Fibroblast of lung (primary cell): ENCODE measurements at regions not wholly inside any gene's neighbourhood (a gene's known extent, or its start where the extent isn't known, plus 50 kb on each side); places are given as distances from the start of the nearest gene placed in this dataset.

Experiments used
- CTCF ChIP-seq, 2 donors: IDR thresholded peaks in 1 of 2; conservative IDR thresholded peaks in 1 of 2; 1 replicate in 1 of 2; 2 replicates in 1 of 2; pipeline ENCODE4 v1.5.1; 2011 to 2012; ENCODE audit warnings: low read length in 2 of 2, control low read depth in 1 of 2, inconsistent platforms in 1 of 2, low read depth in 1 of 2, mild to moderate bottlenecking in 1 of 2
- EZH2 ChIP-seq: IDR thresholded peaks from 2 replicates; pipeline ENCODE4 v1.5.1; 2012; ENCODE audit warnings: low read length, control low read depth, mild to moderate bottlenecking; ENCODE audit errors: missing control alignments

DNA sequence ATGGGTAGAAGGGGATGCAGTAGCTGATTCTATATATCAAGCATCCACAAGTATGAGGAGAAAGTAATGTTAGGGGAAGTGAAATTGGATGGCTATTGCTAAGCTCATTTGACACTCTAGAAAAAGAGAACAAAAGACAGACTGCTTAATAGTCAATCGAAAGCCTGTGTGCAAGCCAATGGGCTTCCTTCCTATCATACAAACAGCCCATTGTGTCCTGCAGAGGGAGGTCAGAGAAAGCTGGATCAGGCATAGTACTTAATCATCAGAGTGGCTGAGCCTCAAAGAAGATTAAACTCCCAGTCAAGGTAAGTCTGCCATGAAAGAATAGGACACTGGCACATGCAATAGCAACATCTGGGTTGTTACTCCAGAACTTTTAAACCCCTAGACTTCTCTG, 50.9 kb upstream of the PGR start:
- TF ChIP-seq CTCF (conservative IDR thresholded peaks at IDR 0.05 in 1 of 2, IDR thresholded peaks at IDR 0.05 in 1 of 2; ENCODE audit: low read depth in 1 of 2, low read length in 2 of 2) (no peak), EZH2 (no peak)
